ENCODE measurements at regions not wholly inside any gene's neighbourhood (a gene's known extent, or its start where the extent isn't known, plus 50 kb on each side); places are given as distances from the start of the nearest gene placed in this dataset.
"Not testable (repeated sequence)": the region's sequence is repeated elsewhere in the genome, so short reads cannot be mapped to it uniquely, and the experiment has no call there.

- no peak overlapping the region for H3K4me3 ChIP-seq (ENCODE audit: low read length)
- 92 to 96% methylated on average over 5 to 7 of the region's 7 CpGs for WGBS, 2 experiments (ENCODE audit: insufficient coverage in 1 of 2, insufficient read length in 1 of 2)
- no peak for DNase-seq
- no peak overlapping the region for H3K4me3 Mint-ChIP-seq
- H3K36me3 ChIP-seq (ENCODE audit: control insufficient read depth, insufficient read depth, low read length): no peaks in the 10 kb centered on the region
- TF ChIP-seq CTCF (conservative IDR thresholded peaks at IDR 0.05): no peak
- no peak overlapping the region for H3K27ac Mint-ChIP-seq
- H3K9ac ChIP-seq (ENCODE audit: extremely low read depth, low read length, poor library complexity, severe bottlenecking): no peak overlapping the region
- no peaks in the 10 kb centered on the region for H3K36me3 Mint-ChIP-seq (ENCODE audit: low read depth)
- H3K9me3 ChIP-seq (ENCODE audit: control insufficient read depth, low read length): no peaks in the 10 kb centered on the region
- H3K4me1 ChIP-seq (ENCODE audit: control insufficient read depth, insufficient read depth, low read length): no peaks in the 10 kb centered on the region
- no peaks in the 10 kb centered on the region for H3K27me3 Mint-ChIP-seq (ENCODE audit: insufficient read depth)
- no peak overlapping the region for H3K27ac ChIP-seq (ENCODE audit: low read depth, low read length)
- no peaks in the 10 kb centered on the region for H3K27me3 ChIP-seq (ENCODE audit: control insufficient read depth, insufficient read depth, low read length, poor library complexity, severe bottlenecking)
- no peaks in the 10 kb centered on the region for H3K4me1 Mint-ChIP-seq
- H3K9me3 Mint-ChIP-seq: peaks cover 60% of the 10 kb centered on the region
Observed at GRCh38 chr4:189547559-189547958, 393.1 kb upstream of the FRG1 start.

GRCh38 chr4:189548484-189549125, 392.1 kb upstream of the FRG1 start:
- Histone ChIP-seq H3K27me3 (ENCODE audit: control insufficient read depth, insufficient read depth, low read length, poor library complexity, severe bottlenecking) (no peaks in the 10 kb centered on the region), H3K4me1 (ENCODE audit: control insufficient read depth, insufficient read depth, low read length) (no peaks in the 10 kb centered on the region), H3K9ac (ENCODE audit: extremely low read depth, low read length, poor library complexity, severe bottlenecking) (no peak overlapping the region), H3K4me3 (ENCODE audit: low read length) (no peak overlapping the region), H3K27ac (ENCODE audit: low read depth, low read length) (no peak overlapping the region), H3K9me3 (ENCODE audit: control insufficient read depth, low read length) (no peaks in the 10 kb centered on the region), H3K36me3 (ENCODE audit: control insufficient read depth, insufficient read depth, low read length) (no peaks in the 10 kb centered on the region)
- Mint-ChIP-seq H3K27me3 (ENCODE audit: insufficient read depth) (no peaks in the 10 kb centered on the region), H3K4me3 (no peak overlapping the region), H3K36me3 (ENCODE audit: low read depth) (no peaks in the 10 kb centered on the region), H3K9me3 (peaks cover 62% of the 10 kb centered on the region), H3K4me1 (no peaks in the 10 kb centered on the region), H3K27ac (no peak overlapping the region)
- no peak for DNase-seq
- TF ChIP-seq CTCF (conservative IDR thresholded peaks at IDR 0.05): no peak
- 84 to 92% methylated on average over 5 to 6 of the region's 6 CpGs for WGBS, 2 experiments (ENCODE audit: insufficient coverage in 1 of 2, insufficient read length in 1 of 2)

GRCh38 chr4:189551931-189552670, 388.6 kb upstream of the FRG1 start:
- H3K9me3 Mint-ChIP-seq: peaks cover 54% of the 10 kb centered on the region
- 93 to 95% methylated on average over 7 to 15 of the region's 17 CpGs for WGBS, 2 experiments (ENCODE audit: insufficient coverage in 1 of 2, insufficient read length in 1 of 2)
- H3K27ac Mint-ChIP-seq: not testable (repeated sequence)

GRCh38 chr4:189560605-189561004, 380.1 kb upstream of the FRG1 start:
- WGBS, 2 experiments (ENCODE audit: insufficient coverage in 1 of 2, insufficient read length in 1 of 2): 73% methylated on average over 7 of the region's 8 CpGs; no CpG with 5 or more reads in 1 of the 2 experiments
- H3K9me3 Mint-ChIP-seq: peaks cover 38% of the 10 kb centered on the region
- H3K36me3 Mint-ChIP-seq (ENCODE audit: low read depth); H3K27me3 ChIP-seq (ENCODE audit: control insufficient read depth, insufficient read depth, low read length, poor library complexity, severe bottlenecking); H3K27ac ChIP-seq (ENCODE audit: low read depth, low read length); H3K9ac ChIP-seq (ENCODE audit: extremely low read depth, low read length, poor library complexity, severe bottlenecking); H3K4me3 ChIP-seq (ENCODE audit: low read length); DNase-seq; H3K36me3 ChIP-seq (ENCODE audit: control insufficient read depth, insufficient read depth, low read length); H3K9me3 ChIP-seq (ENCODE audit: control insufficient read depth, low read length); H3K4me3 Mint-ChIP-seq; H3K4me1 ChIP-seq (ENCODE audit: control insufficient read depth, insufficient read depth, low read length); H3K4me1 Mint-ChIP-seq; H3K27ac Mint-ChIP-seq; H3K27me3 Mint-ChIP-seq (ENCODE audit: insufficient read depth): not testable (repeated sequence)

More at GRCh38 chr4:189551931-189552670, 388.6 kb upstream of the FRG1 start:
- DNase-seq; H3K27me3 Mint-ChIP-seq (ENCODE audit: insufficient read depth); H3K4me1 ChIP-seq (ENCODE audit: control insufficient read depth, insufficient read depth, low read length); H3K4me1 Mint-ChIP-seq; H3K9me3 ChIP-seq (ENCODE audit: control insufficient read depth, low read length); H3K4me3 ChIP-seq (ENCODE audit: low read length); H3K27ac ChIP-seq (ENCODE audit: low read depth, low read length); H3K36me3 ChIP-seq (ENCODE audit: control insufficient read depth, insufficient read depth, low read length); H3K27me3 ChIP-seq (ENCODE audit: control insufficient read depth, insufficient read depth, low read length, poor library complexity, severe bottlenecking); H3K4me3 Mint-ChIP-seq; H3K9ac ChIP-seq (ENCODE audit: extremely low read depth, low read length, poor library complexity, severe bottlenecking); H3K36me3 Mint-ChIP-seq (ENCODE audit: low read depth): not testable (repeated sequence)

- no CpG with 5 or more reads among the region's 3 CpGs for WGBS, 2 experiments (ENCODE audit: insufficient coverage in 1 of 2, insufficient read length in 1 of 2)
- not testable (repeated sequence) for H3K27ac Mint-ChIP-seq; DNase-seq; H3K36me3 ChIP-seq (ENCODE audit: control insufficient read depth, insufficient read depth, low read length); H3K4me1 Mint-ChIP-seq; H3K4me3 Mint-ChIP-seq; H3K9ac ChIP-seq (ENCODE audit: extremely low read depth, low read length, poor library complexity, severe bottlenecking); H3K36me3 Mint-ChIP-seq (ENCODE audit: low read depth); H3K9me3 ChIP-seq (ENCODE audit: control insufficient read depth, low read length); H3K27ac ChIP-seq (ENCODE audit: low read depth, low read length); H3K4me3 ChIP-seq (ENCODE audit: low read length); H3K4me1 ChIP-seq (ENCODE audit: control insufficient read depth, insufficient read depth, low read length); H3K27me3 Mint-ChIP-seq (ENCODE audit: insufficient read depth); H3K27me3 ChIP-seq (ENCODE audit: control insufficient read depth, insufficient read depth, low read length, poor library complexity, severe bottlenecking)
- H3K9me3 Mint-ChIP-seq: peaks cover 41% of the 10 kb centered on the region
Observed at GRCh38 chr4:189563751-189564150, 376.9 kb upstream of the FRG1 start.

Data from endodermal cell (in vitro differentiated cells).